ENCODE measurements at regions not wholly inside any gene's neighbourhood (a gene's known extent, or its start where the extent isn't known, plus 50 kb on each side); places are given as distances from the start of the nearest gene placed in this dataset.

DNA sequence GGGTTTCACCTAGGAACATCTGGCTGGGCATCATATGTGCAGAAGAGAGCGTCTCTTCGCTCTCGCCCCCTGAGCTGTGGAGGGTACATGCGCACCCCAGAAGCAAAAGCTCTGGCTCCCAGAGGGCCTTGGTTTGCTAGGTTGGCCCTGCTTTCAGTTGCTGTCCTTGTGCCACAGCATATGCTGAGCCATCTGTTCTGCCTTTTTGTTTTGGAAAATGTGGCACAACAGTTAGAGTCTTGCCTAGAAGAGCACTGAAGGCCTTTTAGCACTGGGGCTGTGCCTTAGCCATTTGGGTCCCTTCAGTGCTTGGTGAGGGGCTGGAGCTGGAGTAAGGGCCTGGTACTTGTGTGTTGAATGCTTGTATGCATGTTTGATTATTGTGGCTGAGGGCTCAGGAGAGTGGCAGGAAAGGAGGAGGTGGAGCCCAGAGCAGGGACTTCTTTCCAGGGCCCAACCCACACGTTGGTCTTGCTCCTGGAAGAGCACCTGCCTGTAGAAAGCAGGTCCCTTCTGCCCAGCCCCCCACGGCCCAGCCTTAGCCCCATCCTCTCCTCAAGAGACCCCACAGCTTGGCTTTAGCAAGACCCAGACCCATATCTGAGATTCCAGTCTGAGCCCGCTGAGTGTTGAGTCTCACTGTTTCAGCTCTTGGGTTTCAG lies 113.7 kb downstream of the SLC25A47 start:
- Histone ChIP-seq H3K4me1 (ENCODE audit: control insufficient read depth, insufficient read depth, low read length) (peaks cover 23% of the 10 kb centered on the region), H3K4me3 (ENCODE audit: low read length) (no peak overlapping the region), H3K9me3 (ENCODE audit: control insufficient read depth, low read length) (no peaks in the 10 kb centered on the region), H3K27me3 (ENCODE audit: control insufficient read depth, insufficient read depth, low read length) (no peaks in the 10 kb centered on the region), H3K36me3 (ENCODE audit: control insufficient read depth, insufficient read depth, low read length) (no peaks in the 10 kb centered on the region), H3K9ac (ENCODE audit: low read length) (no peak overlapping the region)

DNA sequence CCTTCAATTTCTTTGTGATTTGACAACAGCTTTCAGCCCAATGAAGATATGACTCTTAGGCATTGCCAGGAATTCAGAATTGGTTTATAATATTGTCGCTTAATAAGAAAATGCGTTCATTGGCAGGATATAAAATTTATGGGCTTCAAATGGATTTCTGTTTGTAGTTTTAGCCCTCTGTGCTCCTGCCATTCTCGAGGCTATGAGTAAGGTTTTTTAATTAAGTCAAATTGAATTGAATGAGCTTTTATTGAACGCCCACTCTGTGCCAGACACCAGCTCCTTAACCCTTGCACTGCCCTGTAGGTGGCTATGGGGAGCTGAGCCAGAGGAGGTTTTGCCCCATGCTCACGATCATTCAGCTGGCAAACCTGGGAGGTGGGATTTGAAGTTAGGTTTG lies 115.1 kb downstream of the SLC25A47 start:
- Histone ChIP-seq H3K27me3 (ENCODE audit: control insufficient read depth, insufficient read depth, low read length) (no peaks in the 10 kb centered on the region), H3K4me1 (ENCODE audit: control insufficient read depth, insufficient read depth, low read length) (peaks cover 23% of the 10 kb centered on the region), H3K9ac (ENCODE audit: low read length) (no peak overlapping the region), H3K9me3 (ENCODE audit: control insufficient read depth, low read length) (no peaks in the 10 kb centered on the region), H3K36me3 (ENCODE audit: control insufficient read depth, insufficient read depth, low read length) (no peaks in the 10 kb centered on the region), H3K4me3 (ENCODE audit: low read length) (no peak overlapping the region)

DNA sequence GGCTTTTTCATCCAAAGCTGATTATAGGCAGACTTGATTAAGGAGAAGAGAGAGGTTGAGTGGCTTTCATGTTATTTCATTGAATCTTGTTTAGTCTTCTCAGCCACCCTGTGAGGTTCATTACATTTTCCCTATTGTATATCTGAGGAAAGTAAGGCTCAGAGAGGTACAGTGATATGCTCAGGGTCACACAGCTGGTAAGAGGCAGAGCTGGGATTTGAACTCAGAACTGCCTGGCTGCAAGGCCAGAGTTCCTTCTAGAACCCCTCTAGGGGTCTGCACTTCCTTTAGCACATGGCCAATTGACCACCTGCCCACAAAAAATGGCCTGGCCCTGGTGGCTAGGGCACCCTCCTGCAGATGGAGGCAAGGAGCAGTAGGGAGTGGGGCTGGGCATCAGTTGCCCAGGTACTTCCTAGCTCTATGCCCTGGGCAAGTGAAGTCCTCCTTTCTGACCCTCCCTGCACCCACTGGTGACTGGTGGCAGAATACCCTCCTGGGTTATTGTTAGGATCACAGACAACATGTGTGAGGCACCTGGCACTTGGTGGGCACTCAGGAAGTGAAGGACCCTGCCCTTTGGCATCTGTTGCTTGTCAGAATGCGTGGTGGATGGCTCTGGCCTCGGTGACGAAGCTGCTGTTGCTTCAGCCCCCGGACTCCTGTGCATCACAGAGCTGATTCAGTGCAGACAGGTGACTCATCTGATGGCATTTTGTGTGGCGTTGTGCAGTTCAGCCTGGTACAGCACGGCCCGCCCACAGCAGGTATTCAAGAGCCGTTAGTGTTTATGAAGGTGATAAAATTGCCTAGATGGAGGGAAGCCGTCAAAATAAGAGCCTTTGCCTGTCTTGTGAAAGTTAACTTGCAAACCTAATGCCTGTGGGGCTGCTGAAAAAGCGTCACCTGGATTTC lies 115.8 kb downstream of the SLC25A47 start:
- H3K9ac ChIP-seq (ENCODE audit: low read length), result no peak overlapping the region
- H3K36me3 ChIP-seq (ENCODE audit: control insufficient read depth, insufficient read depth, low read length), result no peaks in the 10 kb centered on the region
- peaks cover 23% of the 10 kb centered on the region for H3K4me1 ChIP-seq (ENCODE audit: control insufficient read depth, insufficient read depth, low read length)
- no peak overlapping the region for H3K4me3 ChIP-seq (ENCODE audit: low read length)
- no peaks in the 10 kb centered on the region for H3K27me3 ChIP-seq (ENCODE audit: control insufficient read depth, insufficient read depth, low read length)
- no peaks in the 10 kb centered on the region for H3K9me3 ChIP-seq (ENCODE audit: control insufficient read depth, low read length)

DNA sequence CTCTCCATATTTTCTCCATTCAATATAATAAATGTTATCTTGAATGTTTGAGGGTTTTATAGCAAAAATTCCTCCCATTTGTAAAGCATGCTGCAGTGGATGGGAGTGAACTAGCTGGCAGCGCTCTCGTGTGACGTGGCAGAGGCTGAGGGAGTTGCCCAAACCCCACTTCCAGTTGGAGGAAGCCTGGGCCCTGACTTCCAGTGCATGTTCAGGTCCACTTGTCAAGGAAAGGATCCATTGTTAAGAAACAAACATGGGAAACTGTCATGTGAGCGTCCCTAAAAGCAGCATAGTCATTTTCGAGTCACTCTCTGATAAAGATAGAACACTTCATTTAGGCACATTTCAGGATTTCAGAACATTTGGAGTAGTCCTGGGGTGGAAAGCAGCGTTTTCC lies 116.6 kb downstream of the SLC25A47 start:
- Histone ChIP-seq H3K9ac (ENCODE audit: low read length) (no peak overlapping the region), H3K27me3 (ENCODE audit: control insufficient read depth, insufficient read depth, low read length) (no peaks in the 10 kb centered on the region), H3K4me3 (ENCODE audit: low read length) (no peak overlapping the region), H3K9me3 (ENCODE audit: control insufficient read depth, low read length) (no peaks in the 10 kb centered on the region), H3K36me3 (ENCODE audit: control insufficient read depth, insufficient read depth, low read length) (no peaks in the 10 kb centered on the region), H3K4me1 (ENCODE audit: control insufficient read depth, insufficient read depth, low read length) (peaks cover 23% of the 10 kb centered on the region)

DNA sequence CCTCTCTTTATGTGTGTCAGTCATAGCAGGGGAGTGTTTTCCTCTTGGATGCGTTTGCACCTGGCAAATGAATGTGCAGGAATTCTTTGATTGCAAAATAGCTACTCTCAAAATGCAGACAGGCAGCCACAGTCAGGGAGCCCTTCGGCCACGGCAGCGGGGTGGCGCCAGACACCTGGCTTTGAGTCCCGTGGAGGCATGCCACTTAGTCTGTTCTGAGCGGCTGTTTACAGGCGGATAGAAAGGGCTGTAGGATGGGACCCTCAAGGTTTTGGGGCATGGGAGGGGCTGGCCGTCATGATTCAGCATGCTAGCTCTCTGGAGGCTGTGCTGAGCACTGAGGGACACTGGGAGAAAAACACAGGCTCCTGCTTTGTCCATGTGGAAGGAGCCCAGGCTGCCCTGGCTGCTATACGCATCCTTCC lies 117.1 kb downstream of the SLC25A47 start:
- Histone ChIP-seq H3K36me3 (ENCODE audit: control insufficient read depth, insufficient read depth, low read length) (no peaks in the 10 kb centered on the region), H3K4me3 (ENCODE audit: low read length) (no peak overlapping the region), H3K27me3 (ENCODE audit: control insufficient read depth, insufficient read depth, low read length) (no peaks in the 10 kb centered on the region), H3K9me3 (ENCODE audit: control insufficient read depth, low read length) (no peaks in the 10 kb centered on the region), H3K4me1 (ENCODE audit: control insufficient read depth, insufficient read depth, low read length) (peaks cover 23% of the 10 kb centered on the region), H3K9ac (ENCODE audit: low read length) (no peak overlapping the region)

DNA sequence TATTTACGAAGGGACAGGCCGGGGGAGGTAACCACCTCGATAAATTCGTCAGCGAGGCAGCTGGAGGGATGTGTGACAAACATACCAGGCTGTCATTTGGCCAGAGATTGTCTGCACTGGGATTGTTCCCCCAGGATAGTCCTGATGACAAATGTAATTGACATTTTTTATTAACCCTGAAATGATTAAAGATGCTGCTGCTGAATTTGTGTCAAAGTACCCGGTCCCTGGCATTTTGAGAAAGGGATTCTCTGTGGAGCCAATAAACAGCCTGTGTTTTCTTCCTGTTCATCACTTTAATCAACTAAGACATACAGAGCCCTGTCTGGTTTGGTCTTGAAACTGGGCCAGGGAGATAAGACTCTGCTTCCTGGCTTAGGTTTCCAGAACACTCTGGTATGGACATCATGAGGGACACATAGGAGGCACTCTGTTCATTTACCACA lies 117.6 kb downstream of the SLC25A47 start:
- Histone ChIP-seq H3K4me3 (ENCODE audit: low read length) (no peak overlapping the region), H3K9me3 (ENCODE audit: control insufficient read depth, low read length) (no peaks in the 10 kb centered on the region), H3K36me3 (ENCODE audit: control insufficient read depth, insufficient read depth, low read length) (no peaks in the 10 kb centered on the region), H3K4me1 (ENCODE audit: control insufficient read depth, insufficient read depth, low read length) (peaks cover 23% of the 10 kb centered on the region), H3K9ac (ENCODE audit: low read length) (no peak overlapping the region), H3K27me3 (ENCODE audit: control insufficient read depth, insufficient read depth, low read length) (no peaks in the 10 kb centered on the region)

DNA sequence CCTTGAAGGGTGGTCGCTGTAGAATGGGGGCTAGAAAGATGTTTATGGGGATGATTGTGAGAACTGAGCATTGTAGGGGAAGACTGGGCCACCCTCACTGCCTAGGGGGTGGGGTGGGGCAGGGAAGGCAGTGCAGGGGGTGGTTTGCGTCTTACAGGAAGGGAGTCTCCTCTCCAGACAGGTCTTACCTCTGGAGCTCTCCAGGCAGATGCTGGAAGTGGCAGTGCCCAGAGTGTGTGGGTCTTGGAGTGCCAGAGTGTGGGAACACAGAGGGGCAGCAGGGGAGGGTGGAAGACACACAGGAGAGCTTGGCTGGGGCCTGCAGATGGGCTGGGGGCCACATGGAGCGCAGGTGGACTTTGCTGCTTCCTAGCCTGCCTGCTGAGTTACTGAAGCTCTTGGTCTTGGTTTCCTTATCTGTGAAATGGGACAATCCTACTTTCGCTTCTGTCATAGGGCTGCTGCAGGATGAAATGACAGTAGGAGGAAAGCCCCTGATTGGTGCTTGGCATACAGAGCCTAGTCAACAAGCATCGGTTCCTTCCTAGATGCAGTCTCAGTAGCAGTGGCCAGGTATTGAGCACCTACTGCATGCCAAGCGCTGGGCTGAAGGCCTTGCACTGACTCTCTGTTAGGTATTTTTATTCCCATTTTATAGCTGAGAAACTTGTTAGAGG lies 118.3 kb downstream of the SLC25A47 start:
- no peaks in the 10 kb centered on the region for H3K9me3 ChIP-seq (ENCODE audit: control insufficient read depth, low read length)
- no peaks in the 10 kb centered on the region for H3K27me3 ChIP-seq (ENCODE audit: control insufficient read depth, insufficient read depth, low read length)
- H3K9ac ChIP-seq (ENCODE audit: low read length), result no peak overlapping the region
- no peak overlapping the region for H3K4me3 ChIP-seq (ENCODE audit: low read length)
- H3K4me1 ChIP-seq (ENCODE audit: control insufficient read depth, insufficient read depth, low read length), result peaks cover 23% of the 10 kb centered on the region
- H3K36me3 ChIP-seq (ENCODE audit: control insufficient read depth, insufficient read depth, low read length), result no peaks in the 10 kb centered on the region

DNA sequence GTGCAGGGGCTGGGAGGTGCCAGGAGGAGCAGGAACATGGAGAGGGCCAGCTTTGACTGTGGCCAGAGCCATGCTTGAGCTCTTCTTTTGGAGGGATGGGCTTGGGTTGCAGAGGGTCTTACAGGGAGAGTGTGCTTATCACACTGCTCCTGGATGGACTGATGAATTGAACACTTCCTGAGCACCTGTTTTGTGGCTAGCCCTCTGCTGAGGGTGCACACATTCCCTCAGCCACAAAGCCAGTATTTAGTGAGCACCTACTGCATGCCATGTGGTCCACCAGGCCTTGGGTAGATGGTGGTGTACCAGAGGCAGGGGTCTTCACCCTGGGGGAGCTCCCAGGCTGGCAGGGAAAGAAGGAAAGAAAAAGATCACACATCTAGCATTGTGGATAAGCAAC lies 118.9 kb downstream of the SLC25A47 start:
- Histone ChIP-seq H3K9ac (ENCODE audit: low read length) (no peak overlapping the region), H3K36me3 (ENCODE audit: control insufficient read depth, insufficient read depth, low read length) (no peaks in the 10 kb centered on the region), H3K9me3 (ENCODE audit: control insufficient read depth, low read length) (no peaks in the 10 kb centered on the region), H3K4me1 (ENCODE audit: control insufficient read depth, insufficient read depth, low read length) (peaks cover 23% of the 10 kb centered on the region), H3K4me3 (ENCODE audit: low read length) (no peak overlapping the region), H3K27me3 (ENCODE audit: control insufficient read depth, insufficient read depth, low read length) (no peaks in the 10 kb centered on the region)

DNA sequence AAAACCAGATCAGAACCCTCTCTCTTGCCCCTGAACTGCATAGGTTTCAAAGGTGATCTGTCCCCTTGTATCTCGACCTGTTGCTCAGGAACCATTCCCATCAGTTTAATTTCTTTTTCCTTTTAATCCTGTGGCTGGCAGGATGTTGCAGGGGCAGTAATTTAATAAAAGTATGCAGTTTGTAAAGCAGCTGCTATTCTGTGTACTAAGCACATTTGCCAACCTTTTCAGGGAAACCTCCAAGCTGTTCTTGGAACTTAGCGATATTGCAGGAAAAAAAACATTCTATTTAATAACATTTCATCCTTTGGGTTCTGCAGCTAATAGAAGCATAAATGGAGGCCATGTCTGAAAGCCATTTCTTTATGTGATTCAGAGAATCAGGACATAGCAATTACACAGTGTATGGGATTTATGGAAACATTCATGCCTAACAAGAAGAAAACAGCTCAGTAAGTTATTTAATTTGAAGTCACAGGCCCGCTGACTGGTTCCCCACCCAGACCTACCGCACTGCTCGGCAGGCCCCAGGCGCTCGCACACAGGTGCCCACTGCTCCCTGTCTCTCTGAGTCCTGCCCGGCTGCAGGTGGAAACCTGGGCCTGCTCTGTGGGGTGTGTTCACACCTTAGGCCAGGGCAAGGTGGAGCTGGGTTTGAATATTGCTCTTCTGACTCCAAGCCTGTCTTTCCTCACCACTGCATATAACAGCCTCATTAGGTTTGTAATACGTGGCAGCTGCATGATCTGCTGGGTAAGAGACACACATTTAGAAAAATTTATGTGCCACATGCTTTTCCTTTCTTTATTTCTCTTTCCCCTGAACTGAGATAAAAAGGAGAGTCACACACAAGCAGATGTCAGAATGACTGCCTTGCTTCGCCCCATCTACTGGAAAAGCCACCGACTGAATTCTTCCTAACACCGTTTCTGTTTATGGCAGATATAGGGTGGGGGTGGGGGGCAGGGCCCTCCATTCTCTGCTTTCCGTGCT lies 119.7 kb downstream of the SLC25A47 start:
- Histone ChIP-seq H3K27me3 (ENCODE audit: control insufficient read depth, insufficient read depth, low read length) (no peaks in the 10 kb centered on the region), H3K9ac (ENCODE audit: low read length) (no peak overlapping the region), H3K9me3 (ENCODE audit: control insufficient read depth, low read length) (no peaks in the 10 kb centered on the region), H3K4me1 (ENCODE audit: control insufficient read depth, insufficient read depth, low read length) (peaks cover 23% of the 10 kb centered on the region), H3K36me3 (ENCODE audit: control insufficient read depth, insufficient read depth, low read length) (no peaks in the 10 kb centered on the region), H3K4me3 (ENCODE audit: low read length) (no peak overlapping the region)

DNA sequence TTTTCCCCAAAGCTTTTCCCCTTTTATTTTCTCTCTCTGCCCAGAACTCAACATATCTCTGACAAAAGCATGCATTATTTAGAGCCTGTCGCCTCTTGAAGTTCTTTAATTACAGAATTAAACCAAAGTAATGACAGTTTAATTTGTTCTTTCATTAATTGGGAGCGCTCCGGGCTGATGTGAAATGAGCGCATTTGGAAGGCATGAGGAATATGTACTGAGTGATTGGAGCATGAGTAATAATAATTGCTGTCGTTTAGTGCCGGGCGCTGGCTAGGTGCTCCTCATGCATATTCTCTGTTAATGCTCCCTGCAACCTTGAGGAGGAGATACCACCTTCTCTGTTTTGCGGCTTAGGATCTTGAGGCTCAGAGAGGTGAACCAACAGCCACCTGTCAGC lies 120.5 kb downstream of the SLC25A47 start:
- H3K27me3 ChIP-seq (ENCODE audit: control insufficient read depth, insufficient read depth, low read length), result no peaks in the 10 kb centered on the region
- no peaks in the 10 kb centered on the region for H3K36me3 ChIP-seq (ENCODE audit: control insufficient read depth, insufficient read depth, low read length)
- peaks cover 21% of the 10 kb centered on the region for H3K4me1 ChIP-seq (ENCODE audit: control insufficient read depth, insufficient read depth, low read length)
- H3K4me3 ChIP-seq (ENCODE audit: low read length), result no peak overlapping the region
- no peaks in the 10 kb centered on the region for H3K9me3 ChIP-seq (ENCODE audit: control insufficient read depth, low read length)
- H3K9ac ChIP-seq (ENCODE audit: low read length), result no peak overlapping the region

DNA sequence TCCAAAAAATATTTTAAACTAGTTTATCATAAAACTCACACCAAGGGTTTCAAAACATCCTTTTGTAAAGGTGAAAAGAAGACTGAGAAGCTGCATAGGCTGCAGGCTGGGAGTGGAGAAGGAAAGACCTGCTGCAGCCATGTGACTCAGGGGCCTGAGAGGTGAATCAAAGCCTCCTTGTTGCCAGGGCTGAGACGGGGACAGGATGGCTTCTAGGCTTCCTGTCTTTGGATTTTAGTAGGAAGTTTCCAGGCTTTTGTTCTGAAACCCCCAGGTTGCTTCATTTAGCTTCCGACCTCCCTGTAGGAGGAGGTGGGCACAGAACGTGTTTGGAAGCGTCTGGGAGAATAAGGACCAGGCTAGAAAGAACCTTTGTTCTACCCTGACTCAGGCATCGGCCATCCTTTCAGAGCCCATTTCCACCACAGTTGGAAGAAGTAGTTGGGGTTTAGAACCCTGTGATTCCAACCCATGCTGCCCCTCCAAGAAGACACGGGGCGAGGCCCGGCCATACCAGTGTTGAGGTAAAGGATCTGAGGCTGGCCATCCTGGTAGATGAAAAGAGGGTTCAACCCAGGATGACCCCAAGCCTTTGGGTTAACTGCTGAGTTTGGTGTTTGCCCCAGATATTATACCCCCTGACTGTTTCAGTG lies 122.4 kb downstream of the SLC25A47 start:
- no peak overlapping the region for H3K9ac ChIP-seq (ENCODE audit: low read length)
- no peaks in the 10 kb centered on the region for H3K36me3 ChIP-seq (ENCODE audit: control insufficient read depth, insufficient read depth, low read length)
- H3K4me1 ChIP-seq (ENCODE audit: control insufficient read depth, insufficient read depth, low read length), result peaks cover 1% of the 10 kb centered on the region
- no peaks in the 10 kb centered on the region for H3K27me3 ChIP-seq (ENCODE audit: control insufficient read depth, insufficient read depth, low read length)
- H3K4me3 ChIP-seq (ENCODE audit: low read length), result no peak overlapping the region
- no peaks in the 10 kb centered on the region for H3K9me3 ChIP-seq (ENCODE audit: control insufficient read depth, low read length)
